ENCODE measurements at regions not wholly inside any gene's neighbourhood (a gene's known extent, or its start where the extent isn't known, plus 50 kb on each side); places are given as distances from the start of the nearest gene placed in this dataset.

DNA sequence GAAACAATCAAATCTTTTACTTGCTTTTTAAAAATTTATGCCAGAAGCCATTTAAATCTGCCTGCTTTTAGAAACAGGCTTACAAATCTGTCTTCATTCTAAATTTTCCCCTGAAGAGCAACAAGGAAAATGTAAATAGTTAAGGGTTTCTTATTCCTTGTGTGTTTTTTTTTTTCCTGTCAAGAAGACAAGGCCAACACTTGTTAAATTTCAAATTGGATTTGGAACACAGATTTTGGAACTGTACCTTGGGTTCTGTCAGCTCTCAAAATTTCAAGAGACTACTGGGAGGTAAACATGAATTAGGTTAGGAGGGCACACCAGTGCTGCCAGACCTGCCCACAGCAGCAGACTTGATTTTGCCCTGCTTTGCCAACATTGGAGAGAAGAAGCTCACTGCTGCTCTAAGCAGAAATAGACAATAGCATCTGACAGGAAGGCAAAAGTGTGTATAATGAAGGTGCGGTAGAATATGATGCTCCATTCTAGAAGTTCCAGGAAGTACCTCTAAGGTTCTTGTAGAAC is 121.7 kb downstream of the NHLRC3 start:
- no peak for DNase-seq (ENCODE audit: low read depth)

DNA sequence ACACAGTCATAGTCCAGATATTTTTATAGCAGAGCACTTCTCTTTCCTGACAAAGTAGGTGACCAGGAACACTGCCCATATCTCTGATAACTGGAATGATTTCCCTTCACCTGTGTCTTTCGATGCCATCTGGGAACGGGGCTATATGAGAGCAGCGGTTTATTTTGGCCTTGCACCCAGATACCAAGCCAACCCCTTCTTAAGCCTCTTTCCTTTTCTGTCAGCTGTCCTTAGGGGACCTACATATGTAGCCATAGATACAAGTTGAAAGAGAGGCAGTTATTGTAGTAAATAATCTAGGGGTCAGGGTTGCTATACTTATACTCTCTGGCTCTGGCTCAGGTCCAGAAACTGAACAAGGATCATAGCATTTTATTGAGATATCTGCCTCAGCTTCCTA is 128.8 kb downstream of the NHLRC3 start:
- DNase-seq (ENCODE audit: low read depth), result no peak

DNA sequence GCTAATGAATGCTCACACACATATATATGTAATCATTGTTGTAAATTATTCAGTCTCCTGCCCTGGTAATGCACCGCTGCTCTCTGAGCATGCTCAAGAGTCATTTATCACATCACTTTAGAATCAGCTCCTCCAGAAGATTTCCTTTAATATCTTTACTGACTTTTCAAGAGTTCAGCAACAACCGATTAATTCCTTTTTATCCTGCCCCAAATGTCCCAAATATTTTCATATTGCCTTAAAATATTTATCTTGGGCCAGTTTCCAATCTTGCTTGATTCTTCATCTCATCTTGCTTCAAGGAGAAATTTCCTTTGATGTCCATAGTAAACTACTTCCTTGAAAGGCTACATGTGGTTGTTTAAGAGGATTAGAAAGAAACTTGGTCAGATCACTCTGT is 132.5 kb downstream of the NHLRC3 start:
- no peak for DNase-seq (ENCODE audit: low read depth)

DNA sequence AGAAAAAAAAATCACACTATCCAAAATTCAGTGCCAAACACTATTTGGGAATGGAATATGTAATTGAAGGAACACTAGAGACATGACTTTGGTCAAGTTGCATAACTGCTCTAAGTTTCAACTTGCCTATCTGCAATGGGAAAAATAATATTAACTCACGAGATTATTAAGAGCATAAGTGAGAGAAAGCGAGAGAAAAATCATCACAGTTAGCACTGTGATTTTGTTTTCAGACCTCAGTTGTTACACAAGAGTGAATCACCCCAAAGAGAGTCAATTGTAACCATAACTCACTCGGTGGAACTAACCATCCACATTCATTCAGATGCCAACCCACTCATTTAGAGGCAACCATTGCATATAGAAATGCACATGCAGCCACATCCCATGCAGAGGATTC is 147.1 kb downstream of the NHLRC3 start:
- no peak for DNase-seq (ENCODE audit: low read depth)

DNA sequence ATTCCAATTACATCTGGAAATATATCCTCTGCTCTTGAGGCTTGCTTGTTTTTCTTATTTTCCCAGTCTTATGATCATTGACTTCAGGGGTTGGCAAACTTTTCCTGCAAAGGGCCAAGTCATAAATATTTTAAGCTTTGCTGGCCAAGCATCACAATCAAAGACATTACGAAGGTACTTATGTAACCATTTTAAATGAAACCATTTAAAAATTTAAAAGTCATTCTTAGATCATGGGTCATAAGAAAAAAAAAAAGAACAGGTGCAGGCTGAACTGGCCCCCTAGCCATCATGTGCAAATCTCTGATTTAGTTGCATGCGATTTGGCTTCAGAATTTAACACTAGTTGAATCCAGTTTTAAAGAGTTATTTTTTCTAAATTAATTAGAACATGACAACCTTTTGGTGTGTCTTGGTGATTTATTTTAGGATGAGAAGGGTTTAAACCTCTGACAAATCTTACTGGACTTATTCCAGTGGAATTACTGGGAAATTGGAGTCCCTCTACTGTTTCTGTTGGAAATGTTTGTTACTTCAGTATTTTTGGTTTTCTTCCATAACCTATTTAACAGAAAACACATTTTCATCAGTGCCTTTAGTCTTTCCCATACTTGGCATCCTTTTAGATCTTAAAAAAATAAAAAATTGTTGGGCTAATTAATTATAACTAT is 148.1 kb downstream of the NHLRC3 start:
- no peak for DNase-seq (ENCODE audit: low read depth)

DNA sequence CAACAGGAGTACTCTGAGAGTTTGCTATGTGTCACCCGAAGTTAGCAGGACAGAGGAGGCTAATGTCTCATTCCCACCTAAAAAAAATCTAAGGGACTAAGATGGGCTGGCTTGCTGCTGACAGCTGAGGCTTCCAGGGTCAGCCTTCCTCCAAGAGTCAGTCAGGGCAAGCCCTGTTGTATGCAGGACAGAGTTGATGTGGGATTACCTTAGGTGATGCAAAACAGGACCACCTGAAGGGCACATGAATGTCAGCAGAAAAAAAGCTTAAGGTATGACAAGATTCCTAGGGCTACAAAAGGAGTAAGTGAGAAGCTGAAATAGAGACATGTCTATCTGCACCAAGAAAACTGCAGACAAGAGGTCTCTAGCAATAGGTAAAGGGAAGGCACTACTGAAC is 151.5 kb downstream of the NHLRC3 start:
- no peak for DNase-seq (ENCODE audit: low read depth)

DNA sequence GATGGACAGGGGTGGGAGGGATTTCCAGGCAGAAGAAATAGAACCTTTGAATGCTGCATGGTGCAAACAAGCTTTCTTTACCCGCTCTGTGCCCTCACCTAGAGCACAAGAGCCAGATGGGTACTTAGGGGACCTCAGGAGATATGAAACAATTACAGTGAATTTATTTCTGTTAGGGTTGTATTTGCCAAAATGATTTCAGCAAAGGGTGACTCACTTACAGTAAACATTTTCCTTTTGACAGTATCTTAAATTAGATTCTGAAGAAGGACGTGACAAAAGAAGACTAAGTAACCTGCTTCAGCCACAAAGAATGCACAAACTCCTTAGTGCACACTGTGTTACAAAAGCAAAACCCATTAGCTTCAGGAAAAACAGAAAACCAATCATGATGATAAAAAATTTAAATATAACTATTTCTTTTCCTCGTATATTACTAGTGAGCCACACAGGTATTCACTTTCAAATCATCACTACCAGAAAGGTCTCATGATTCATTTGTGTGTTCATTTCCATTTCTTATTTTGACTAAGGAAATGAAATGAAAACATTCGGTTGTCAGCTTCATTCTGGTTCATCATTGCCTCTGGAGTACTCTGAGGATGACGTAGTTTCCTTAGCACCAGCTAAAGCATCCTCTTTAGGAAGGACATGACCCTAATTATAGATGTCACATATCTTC is 158.8 kb downstream of the NHLRC3 start:
- DNase-seq (ENCODE audit: low read depth), result no peak

DNA sequence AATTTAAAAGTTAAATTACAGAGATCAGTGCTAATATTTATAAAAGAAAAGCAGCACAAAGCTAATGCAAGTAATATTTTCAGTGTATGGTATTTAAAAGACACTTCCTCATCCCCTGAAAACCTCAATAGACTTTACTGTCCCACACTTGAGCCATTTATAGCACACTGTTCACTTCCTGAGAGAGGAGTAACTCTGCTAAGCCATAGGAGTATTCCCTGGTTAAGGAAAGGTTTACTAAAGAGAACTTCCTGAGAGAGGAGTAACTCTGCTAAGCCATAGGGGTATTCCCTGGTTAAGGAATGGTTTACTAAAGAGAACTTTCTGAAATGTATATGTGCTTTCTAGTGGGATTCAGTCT is 159.4 kb downstream of the NHLRC3 start:
- DNase-seq (ENCODE audit: low read depth), result no peak

DNA sequence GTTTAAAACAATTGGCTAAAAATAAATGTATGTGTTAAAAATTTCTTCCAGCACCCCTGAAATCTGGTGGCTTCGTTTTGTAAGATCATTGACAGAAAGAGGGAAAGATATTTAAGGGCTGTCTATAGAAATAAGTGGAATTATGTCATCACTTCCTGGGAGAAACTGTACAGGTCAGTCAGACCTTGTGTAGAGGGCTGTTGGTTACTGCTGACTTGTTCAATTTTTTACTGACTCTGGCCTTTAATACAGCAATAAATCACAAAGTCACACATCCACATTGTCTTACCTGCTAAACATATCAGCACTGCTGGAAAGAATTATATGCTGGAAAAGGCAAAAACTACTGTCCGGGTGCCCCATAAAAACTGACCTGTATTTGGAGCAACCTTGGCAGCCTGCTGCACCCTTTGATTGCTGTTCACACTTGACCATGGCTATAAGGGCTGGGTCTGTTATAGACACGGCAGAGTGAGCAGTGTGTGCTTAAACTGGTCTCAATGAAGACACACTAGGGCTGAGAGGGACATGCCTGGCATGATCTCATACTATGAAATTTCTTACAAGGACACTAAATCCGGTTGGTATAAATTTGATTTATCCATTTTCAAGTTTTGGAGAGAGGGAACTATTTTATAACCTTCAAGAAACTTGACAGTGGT is 162.1 kb downstream of the NHLRC3 start:
- no peak for DNase-seq (ENCODE audit: low read depth)

DNA sequence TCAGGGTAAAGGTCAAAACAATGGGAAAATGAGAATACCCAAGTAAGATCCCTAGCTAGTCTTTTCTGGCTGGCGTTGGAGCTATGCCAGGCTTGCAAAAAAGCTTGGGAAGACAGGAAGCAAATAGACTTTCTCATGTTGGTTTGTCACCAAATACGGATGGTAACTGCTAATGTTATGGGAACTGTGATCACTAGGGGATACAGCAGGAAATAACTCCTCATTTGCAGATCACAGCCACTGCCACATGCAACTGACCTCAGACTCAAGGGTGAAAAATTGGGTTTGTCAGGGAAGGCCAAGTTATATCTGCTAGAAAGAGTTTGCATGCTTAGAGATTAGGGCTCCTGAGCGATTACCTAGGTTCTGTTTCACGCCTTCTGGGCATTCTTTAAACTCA is 162.9 kb downstream of the NHLRC3 start:
- DNase-seq (ENCODE audit: low read depth), result no peak

DNA sequence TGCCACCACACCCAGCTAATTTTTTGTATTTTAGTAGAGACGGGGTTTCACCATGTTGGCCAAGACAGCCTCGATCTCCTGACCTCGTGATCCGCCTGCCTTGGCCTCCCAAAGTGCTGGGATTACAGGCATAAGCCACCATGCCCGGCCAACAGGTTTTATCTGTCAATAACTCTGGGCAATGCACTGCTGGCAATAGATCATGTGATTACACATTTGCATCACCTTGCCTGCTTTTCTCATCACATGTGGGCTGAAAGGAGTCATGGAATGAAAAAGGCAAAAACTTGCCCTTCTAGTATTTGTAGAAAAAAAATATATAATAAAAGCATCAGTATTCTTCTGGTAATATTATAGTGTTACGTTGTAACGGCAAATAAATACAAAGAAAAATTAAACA is 164.5 kb downstream of the NHLRC3 start:
- no peak for DNase-seq (ENCODE audit: low read depth)

DNA sequence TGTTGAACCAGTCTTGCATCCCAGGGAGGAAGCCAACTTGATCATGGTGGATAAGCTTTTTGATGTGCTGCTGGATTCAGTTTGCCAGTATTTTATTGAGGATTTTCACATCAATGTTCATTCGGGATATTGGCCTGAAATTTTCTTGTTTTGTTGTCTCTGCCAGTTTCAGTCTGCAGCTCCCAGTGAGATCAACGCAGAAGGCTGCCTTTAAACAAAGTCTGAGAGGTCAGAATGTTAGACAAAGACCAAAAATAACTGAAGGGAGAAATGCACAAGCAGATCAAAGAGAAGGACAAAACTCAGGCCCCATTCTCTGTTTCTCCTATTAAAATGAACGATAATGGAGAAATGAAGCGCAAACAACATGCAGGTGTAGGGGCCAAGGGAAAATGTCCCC is 170.4 kb downstream of the NHLRC3 start:
- DNase-seq (ENCODE audit: low read depth), result no peak

DNA sequence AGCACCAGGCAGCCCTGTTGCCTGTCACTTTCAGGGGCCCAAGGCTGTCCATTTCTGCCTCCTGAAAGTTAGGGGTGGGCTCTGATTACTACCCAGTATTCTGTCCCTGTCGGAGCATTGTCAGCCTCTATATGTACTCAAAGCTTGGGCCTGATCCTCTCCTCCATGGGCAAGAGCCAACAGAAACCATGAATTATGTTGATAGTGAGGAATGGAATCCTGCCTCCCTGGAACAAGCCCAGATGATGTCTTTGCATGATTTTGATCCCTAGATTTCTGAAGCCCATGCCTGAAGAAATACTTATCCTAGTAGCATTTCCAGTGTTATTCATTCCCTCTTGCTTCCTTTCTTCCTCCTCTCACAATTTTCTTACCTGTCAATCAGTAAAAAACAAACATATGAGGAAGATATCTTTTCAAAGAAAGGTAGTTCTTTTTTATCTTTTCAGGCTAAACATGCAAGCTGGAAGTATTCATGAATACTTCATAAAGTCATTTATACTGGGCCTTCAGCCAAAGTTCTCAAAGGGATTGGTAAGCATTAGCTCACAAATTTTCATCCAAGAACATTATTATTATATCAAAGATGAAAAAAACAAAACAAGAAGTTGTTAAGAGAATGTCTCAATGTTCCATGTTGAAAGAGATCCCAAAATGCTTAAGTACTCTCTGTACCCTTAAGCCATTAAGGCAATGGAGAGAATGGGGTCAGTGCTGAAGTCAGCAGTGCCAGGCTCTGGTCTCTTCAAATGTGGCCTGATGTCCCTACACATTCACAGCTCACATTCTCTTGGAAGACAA is 171.7 kb downstream of the NHLRC3 start:
- no peak for DNase-seq (ENCODE audit: low read depth)

DNA sequence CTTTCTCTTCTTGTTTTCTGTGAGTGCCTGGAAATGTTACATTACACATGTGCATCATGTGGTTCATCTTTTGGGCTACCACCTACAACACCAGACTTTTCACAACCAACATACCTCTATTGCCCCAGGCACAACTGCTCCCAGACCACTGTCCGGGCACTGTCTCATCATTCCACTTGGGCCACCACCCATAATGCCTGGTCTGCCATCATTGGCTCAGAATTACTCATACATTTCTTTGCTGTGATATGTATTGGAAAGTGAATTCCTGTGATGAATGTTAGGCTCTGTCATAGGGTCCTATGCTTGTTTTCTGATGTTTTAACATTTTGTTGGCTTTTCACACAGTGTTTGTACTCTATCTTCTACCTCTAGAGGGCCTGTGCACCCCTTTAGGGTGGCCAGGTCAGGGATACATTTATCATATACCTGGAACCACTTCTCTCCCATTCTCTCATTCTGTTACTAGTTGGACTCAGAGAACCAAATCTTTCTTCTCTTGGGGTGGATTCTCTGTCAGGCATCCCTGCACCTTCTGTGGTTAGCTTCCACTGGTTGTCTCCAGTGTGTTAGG is 172.8 kb downstream of the NHLRC3 start:
- no peak for DNase-seq (ENCODE audit: low read depth)

DNA sequence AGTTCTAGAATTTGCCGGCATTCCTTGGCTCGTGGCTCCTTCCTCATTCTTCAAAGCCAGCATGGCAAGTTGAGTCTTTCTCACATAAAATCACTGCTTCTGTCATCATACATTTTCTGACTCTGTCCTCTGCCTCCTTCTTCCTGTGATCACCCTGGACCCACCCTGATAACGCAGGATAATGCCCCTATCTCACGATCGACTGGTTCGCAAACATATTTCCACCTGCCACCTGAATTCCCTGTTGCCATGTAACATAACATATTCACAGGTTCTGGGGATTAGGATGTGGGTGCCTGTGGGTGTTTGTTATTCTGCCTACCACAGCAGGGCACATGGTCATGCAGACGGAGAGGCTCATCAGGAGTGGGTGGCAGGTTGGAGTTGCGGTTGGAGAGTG is 177.7 kb downstream of the NHLRC3 start:
- DNase-seq (ENCODE audit: low read depth), result no peak

DNA sequence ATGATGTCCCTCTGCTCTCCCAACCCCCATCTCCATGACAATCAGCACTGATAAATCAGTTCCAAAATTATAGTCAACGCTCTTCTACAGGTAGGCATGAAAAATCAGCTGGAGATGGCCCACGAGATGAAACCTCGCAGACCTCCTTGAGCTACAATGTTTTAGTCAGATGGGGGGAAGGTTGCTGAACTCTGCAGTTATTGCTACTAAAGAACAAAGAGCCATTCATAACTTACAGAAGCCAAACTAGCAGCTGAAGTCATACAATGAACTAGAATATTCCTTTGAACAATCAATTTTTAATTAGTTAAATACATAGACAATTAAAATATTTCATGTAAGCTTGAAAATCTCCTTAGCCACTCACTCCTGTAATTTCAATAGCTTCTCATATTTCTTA is 179.2 kb downstream of the NHLRC3 start:
- DNase-seq (ENCODE audit: low read depth), result no peak

DNA sequence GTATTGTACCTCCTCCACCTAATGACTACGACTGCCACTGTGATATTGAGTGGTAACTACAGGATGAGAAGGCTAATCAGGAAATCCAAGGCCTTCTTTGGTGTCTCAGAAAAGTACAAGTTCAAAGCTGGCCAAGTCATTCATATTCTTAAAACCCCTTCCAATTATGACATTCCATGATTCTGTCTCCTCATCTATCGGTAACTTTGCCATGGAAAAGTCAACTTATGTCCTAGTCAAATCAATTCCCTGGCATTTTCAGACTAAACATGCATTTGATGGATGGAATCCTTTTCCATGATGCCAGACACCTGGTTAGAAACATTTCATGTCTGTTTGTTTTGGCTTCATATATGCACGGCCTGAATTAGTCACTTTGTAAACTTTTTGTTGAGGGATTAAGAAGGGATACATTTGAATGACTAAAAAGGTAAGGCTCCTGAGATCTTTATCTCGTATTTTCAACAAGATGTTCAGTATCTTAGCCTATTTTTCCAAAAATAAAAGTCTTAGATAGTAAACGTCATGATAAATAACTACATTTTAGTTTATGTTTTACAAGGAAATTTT is 186.5 kb downstream of the NHLRC3 start:
- no peak for DNase-seq (ENCODE audit: low read depth)

DNA sequence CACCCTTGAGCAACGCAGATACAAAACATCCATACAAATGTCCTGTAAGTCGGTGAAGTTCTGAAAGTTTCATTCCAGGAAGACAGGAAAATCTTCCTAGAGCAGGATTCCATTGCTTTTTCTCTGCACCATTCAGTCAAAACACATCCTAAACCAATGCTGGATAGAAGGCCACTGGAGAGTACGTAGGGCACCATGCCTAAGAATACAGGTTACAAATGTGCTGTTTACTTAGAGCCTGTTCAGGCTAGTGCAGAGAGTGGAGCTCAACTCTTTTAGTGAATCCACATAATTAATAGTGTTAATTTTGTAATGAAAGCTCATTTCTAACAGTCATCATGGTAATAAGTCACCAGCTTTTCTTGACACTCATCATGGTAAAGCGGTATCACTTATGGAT is 187.6 kb downstream of the NHLRC3 start:
- DNase-seq (ENCODE audit: low read depth), result no peak

DNA sequence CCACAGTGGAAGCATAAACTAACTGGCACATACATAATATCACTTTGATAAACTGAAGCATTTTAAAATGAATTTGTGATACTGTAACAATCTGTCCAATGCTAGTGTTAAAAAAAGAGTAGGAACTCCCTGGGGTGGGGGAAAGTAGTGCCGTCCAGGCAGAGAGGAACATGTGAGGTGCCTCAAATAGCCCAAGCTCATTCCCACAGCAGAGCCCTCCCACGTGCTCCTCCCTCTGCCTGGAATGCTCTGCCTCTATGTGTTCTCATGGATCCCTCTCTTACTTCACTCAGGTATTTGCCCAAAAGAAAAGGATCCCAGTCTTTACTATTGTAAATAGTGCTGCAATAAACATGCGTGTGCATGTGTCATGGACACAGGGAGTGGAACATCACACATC is 188.1 kb downstream of the NHLRC3 start:
- no peak for DNase-seq (ENCODE audit: low read depth)

DNA sequence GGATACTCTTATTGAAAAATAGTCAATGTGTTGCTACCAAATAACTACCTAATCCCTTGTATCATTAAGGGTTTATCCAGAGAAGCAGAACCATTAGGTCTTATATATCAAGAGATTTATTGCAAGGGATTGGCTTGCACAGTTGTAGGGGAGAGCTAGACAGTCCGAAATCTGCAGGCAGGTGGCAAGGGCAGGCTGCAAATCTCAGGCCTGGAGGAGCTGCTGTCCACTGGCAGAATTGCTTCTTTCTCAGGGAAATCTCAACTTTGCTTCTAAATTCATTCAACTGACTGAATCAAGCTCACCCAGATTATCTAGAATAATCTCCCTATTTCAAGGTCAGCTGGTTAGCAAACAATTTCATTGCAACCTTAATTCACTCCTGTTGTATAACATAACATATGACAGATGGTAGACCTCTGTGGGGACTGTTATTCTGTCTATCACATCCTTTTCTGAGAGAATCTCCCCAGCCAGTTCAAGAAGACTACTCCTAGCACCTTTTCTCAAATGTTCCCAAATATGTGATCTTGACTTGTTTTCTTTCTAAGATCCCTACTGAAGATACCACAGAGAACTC is 194.2 kb downstream of the NHLRC3 start:
- DNase-seq (ENCODE audit: low read depth), result no peak

DNA sequence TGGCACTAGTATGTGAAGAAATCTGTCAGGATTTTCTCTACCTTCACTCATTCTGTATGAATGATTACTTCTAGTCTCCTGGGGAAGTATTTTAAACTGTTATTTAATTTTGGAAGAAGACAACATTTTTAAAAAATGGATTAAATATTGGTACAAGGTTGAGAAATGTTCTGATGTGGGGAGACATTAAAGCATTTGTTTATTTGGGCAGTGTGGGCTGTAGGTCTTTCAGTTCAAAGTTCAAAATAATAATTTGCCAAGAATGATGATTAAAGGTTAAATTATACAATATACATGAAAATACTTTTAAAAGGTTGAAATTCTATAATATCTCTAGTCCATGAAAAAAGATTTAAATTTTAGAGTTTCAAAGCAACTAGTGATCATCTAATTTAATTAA is 194.7 kb downstream of the NHLRC3 start:
- no peak for DNase-seq (ENCODE audit: low read depth)

DNA sequence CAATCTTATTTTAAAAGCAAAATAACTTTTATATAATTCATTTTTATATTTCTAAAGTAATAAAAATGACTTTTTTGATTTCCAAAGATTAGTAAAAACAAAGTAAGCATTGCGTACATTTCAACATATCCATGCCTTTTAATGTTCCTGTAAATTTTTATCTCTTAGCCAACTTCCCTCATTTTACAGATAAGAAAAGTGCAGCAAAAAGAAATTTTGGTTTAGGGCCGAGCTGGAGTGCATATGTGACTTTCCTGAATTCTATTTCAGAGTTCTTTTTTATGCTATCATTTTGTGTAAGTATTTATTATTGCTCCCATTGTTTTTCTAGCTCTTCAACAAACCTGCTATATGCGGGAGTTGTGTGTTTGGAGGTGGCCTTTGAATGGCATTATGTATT is 195.3 kb downstream of the NHLRC3 start:
- no peak for DNase-seq (ENCODE audit: low read depth)

All from amniotic epithelial cell (primary cell).